GM23338 (cell line): ENCODE measurements at regions not wholly inside any gene's neighbourhood (a gene's known extent, or its start where the extent isn't known, plus 50 kb on each side); places are given as distances from the start of the nearest gene placed in this dataset.
A peak's percentile ranks its signal among the peaks of the same experiment; 100 is the strongest.

Experiments
- ATAC-seq: fragments of 200-7000 bp; cut with Tn5 transposase; 3 replicates; pipeline ENCODE4 v1.9.1; 2020
- DNase-seq: peaks from one replicate; pipeline ENCODE4 v3.0.0-alpha.2; 2015; ENCODE audit warnings: low spot score
- H2AFZ ChIP-seq: fragments of 200-600 bp; sonication (generic); 2 replicates; pipeline ENCODE4 v1.8.0; 2016; ENCODE audit warnings: antibody characterized with exemption, mild to moderate bottlenecking, moderate library complexity
- H3F3A ChIP-seq: fragments of 200-600 bp; sonication (generic); replicated peaks from 2 replicates; pipeline ENCODE4 v1.8.0; 2017; ENCODE audit warnings: antibody characterized with exemption, mixed run types, low read depth
- H3K27ac ChIP-seq: fragments of 200-600 bp; sonication (generic); 2 replicates; pipeline ENCODE4 v1.6.1; 2016; ENCODE audit warnings: low read depth
- H3K27me3 ChIP-seq: fragments of 200-600 bp; sonication (generic); 2 replicates; pipeline ENCODE4 v1.8.0; 2016; ENCODE audit warnings: mild to moderate bottlenecking, mixed run types, moderate library complexity; ENCODE audit not compliant: insufficient read depth
- H3K36me3 ChIP-seq: fragments of 200-600 bp; sonication (generic); 2 replicates; pipeline ENCODE4 v1.8.0; 2016; ENCODE audit warnings: mild to moderate bottlenecking; ENCODE audit not compliant: insufficient read depth
- H3K4me1 ChIP-seq: fragments of 200-600 bp; sonication (generic); 2 replicates; pipeline ENCODE4 v1.8.0; 2016; ENCODE audit warnings: mild to moderate bottlenecking, moderate library complexity; ENCODE audit not compliant: insufficient read depth
- H3K4me2 ChIP-seq: fragments of 200-600 bp; sonication (generic); 2 replicates; pipeline ENCODE4 v1.7.1; 2017; ENCODE audit warnings: mixed run types
- H3K4me3 ChIP-seq: fragments of 200-600 bp; sonication (generic); 2 replicates; pipeline ENCODE4 v1.6.1; 2016; ENCODE audit warnings: mixed run types
- H3K79me2 ChIP-seq: fragments of 200-600 bp; sonication (generic); replicated peaks from 2 replicates; pipeline ENCODE4 v1.8.0; 2017; ENCODE audit warnings: mild to moderate bottlenecking; ENCODE audit not compliant: insufficient read depth
- H3K9me2 ChIP-seq: fragments of 200-600 bp; sonication (generic); 2 replicates; pipeline ENCODE4 v1.8.0; 2017; ENCODE audit not compliant: insufficient read depth
- H4K20me1 ChIP-seq: fragments of 200-600 bp; sonication (generic); replicated peaks from 2 replicates; pipeline ENCODE4 v1.8.0; 2017; ENCODE audit warnings: mild to moderate bottlenecking; ENCODE audit not compliant: insufficient read depth
- H3K27ac Mint-ChIP-seq: 2 replicates; pipeline ENCODE4 v1.8.0; 2020; ENCODE audit warnings: inconsistent platforms, mild to moderate bottlenecking, moderate library complexity, mixed read lengths
- H3K27me3 Mint-ChIP-seq: 3 replicates; pipeline ENCODE4 v1.8.0; 2022; ENCODE audit warnings: low read depth, mild to moderate bottlenecking, moderate library complexity, mixed read lengths, inconsistent platforms; ENCODE audit not compliant: insufficient read depth, poor library complexity
- H3K36me3 Mint-ChIP-seq: 3 replicates; pipeline ENCODE4 v1.8.0; 2021; ENCODE audit warnings: low read depth, mild to moderate bottlenecking, inconsistent platforms, moderate library complexity, mixed read lengths
- H3K4me1 Mint-ChIP-seq: 3 replicates; pipeline ENCODE4 v1.8.0; 2020; ENCODE audit warnings: mild to moderate bottlenecking, inconsistent platforms, mixed read lengths
- H3K4me3 Mint-ChIP-seq: 3 replicates; pipeline ENCODE4 v1.8.0; 2021; ENCODE audit warnings: moderate library complexity, mild to moderate bottlenecking, inconsistent platforms, mixed read lengths
- H3K9me3 Mint-ChIP-seq: 3 replicates; pipeline ENCODE4 v1.8.0; 2020; ENCODE audit warnings: moderate library complexity, mild to moderate bottlenecking, inconsistent platforms, mixed read lengths
- CREB1 ChIP-seq: fragments of 250-450 bp; sonication (Bioruptor Pico); IDR thresholded peaks from 2 replicates; pipeline ENCODE4 v1.5.0; 2020; ENCODE audit warnings: low read depth, mild to moderate bottlenecking, moderate library complexity
- EZH2 ChIP-seq: fragments of 200-600 bp; sonication (generic); IDR thresholded peaks from one replicate; pipeline ENCODE4 v1.8.0; 2017; ENCODE audit warnings: antibody characterized with exemption, mild to moderate bottlenecking, low read depth; ENCODE audit not compliant: unreplicated experiment
- EZH2phosphoT487 ChIP-seq: fragments of 200-600 bp; sonication (generic); IDR thresholded peaks from one replicate; pipeline ENCODE4 v1.8.1; 2018; ENCODE audit warnings: antibody characterized with exemption; ENCODE audit not compliant: unreplicated experiment
- JUNB ChIP-seq: IDR thresholded peaks from one replicate; pipeline ENCODE4 v1.6.1; 2016; ENCODE audit warnings: antibody characterized with exemption; ENCODE audit not compliant: unreplicated experiment
- NANOG ChIP-seq: IDR thresholded peaks from 2 replicates; pipeline ENCODE4 v1.6.1; 2016; ENCODE audit warnings: antibody characterized with exemption, borderline replicate concordance
- POLR2AphosphoS5 ChIP-seq: IDR thresholded peaks from 2 replicates; pipeline ENCODE4 v1.6.1; 2016; ENCODE audit warnings: antibody characterized with exemption, low read depth
- STAT1 ChIP-seq: IDR thresholded peaks from one replicate; pipeline ENCODE4 v1.6.1; 2016; ENCODE audit warnings: antibody characterized with exemption; ENCODE audit not compliant: unreplicated experiment
- ZNF114 ChIP-seq: fragments of 250-450 bp; sonication (Bioruptor Pico); IDR thresholded peaks from 2 replicates; pipeline ENCODE4 v1.5.0; 2020; ENCODE audit warnings: mild to moderate bottlenecking, moderate library complexity
- ZNF331 ChIP-seq: fragments of 250-450 bp; sonication (Bioruptor Pico); IDR thresholded peaks from 2 replicates; pipeline ENCODE4 v1.5.0; 2020; ENCODE audit warnings: low read depth, mild to moderate bottlenecking, moderate library complexity
- TF ChIP-seq, protein P1 (sequence below), 2 experiments: fragments of 200-600 bp in 1 of 2; sonication (generic) in 1 of 2; conservative IDR thresholded peaks; 2 replicates each; pipeline versions ENCODE4 v1.5.1 to v1.6.1; 2016 to 2017; ENCODE audit warnings: antibody characterized with exemption in 2 of 2, low read depth in 2 of 2, mild to moderate bottlenecking in 2 of 2, moderate library complexity in 1 of 2
- TF ChIP-seq, protein P2 (sequence below): fragments of 250-450 bp; sonication (Bioruptor Pico); IDR thresholded peaks from 2 replicates; pipeline ENCODE4 v1.5.0; 2020; ENCODE audit warnings: mild to moderate bottlenecking, moderate library complexity
- TF ChIP-seq, protein P3 (sequence below): IDR thresholded peaks from 2 replicates; pipeline ENCODE4 v1.6.1; 2016; ENCODE audit warnings: antibody characterized with exemption
- TF ChIP-seq, protein P4 (sequence below): IDR thresholded peaks from one replicate; pipeline ENCODE4 v1.6.1; 2018; ENCODE audit warnings: antibody characterized with exemption; ENCODE audit not compliant: unreplicated experiment

DNA sequence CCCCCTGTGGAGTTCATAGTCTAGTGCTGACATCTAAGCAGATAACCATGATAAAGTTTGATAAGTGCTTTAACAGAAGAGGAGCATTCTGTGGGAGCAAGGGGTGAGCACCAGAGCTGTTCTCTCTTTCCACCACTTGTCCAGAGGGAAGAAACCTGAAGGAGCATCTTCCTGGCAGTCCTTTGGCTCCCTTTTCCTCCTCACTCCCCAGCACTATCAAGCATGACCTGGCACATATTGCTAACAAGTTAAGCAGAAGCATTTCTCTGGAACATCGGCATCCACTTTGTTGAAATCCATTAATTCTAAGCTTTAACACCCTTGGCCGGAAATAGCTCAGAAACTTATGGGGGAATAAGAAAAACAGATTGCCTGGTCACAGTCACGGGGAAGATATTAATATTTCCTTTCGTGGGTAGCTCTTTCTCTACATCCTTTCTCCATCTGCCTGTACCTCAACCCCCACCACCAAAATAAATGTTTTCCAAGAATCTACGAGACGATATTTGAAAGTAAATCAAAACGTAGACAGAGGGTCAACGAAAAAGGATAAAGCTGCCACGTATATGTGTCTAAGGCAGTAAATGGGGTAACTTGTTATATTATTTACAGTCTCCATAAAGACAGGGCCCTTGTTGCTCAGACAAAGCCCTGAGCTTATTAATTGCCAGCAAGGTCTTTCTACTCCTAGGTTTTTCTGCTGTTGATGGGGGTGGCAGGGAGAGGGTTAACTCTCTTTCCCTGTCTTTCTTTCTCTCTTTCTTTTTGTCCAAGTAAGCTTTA is 351.4 kb downstream of the NUF2 start:
- Mint-ChIP-seq H3K9me3 (no peaks in the 10 kb centered on the region; the same call in 2 of the 3 replicates), H3K36me3 (no peaks in the 10 kb centered on the region), H3K4me1 (no peaks in the 10 kb centered on the region), H3K27ac (no peak overlapping the region), H3K4me3 (no peak overlapping the region), H3K27me3 (peaks cover 3% of the 10 kb centered on the region)
- Histone ChIP-seq H3K36me3 (no peaks in the 10 kb centered on the region), H2AFZ (peak overlapping the region; percentile 84), H3K27me3 (no peaks in the 10 kb centered on the region), H3F3A (no peaks in the 10 kb centered on the region), H3K79me2 (no peaks in the 10 kb centered on the region), H3K4me2 (no peak overlapping the region), H3K9me2 (peaks cover 17% of the 10 kb centered on the region), H3K4me3 (no peak overlapping the region), H3K4me1 (no peaks in the 10 kb centered on the region; the same call in 1 of the 2 replicates), H3K27ac (no peak overlapping the region), H4K20me1 (no peaks in the 10 kb centered on the region)
- TF ChIP-seq, protein P1, sequence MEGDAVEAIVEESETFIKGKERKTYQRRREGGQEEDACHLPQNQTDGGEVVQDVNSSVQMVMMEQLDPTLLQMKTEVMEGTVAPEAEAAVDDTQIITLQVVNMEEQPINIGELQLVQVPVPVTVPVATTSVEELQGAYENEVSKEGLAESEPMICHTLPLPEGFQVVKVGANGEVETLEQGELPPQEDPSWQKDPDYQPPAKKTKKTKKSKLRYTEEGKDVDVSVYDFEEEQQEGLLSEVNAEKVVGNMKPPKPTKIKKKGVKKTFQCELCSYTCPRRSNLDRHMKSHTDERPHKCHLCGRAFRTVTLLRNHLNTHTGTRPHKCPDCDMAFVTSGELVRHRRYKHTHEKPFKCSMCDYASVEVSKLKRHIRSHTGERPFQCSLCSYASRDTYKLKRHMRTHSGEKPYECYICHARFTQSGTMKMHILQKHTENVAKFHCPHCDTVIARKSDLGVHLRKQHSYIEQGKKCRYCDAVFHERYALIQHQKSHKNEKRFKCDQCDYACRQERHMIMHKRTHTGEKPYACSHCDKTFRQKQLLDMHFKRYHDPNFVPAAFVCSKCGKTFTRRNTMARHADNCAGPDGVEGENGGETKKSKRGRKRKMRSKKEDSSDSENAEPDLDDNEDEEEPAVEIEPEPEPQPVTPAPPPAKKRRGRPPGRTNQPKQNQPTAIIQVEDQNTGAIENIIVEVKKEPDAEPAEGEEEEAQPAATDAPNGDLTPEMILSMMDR (conservative IDR thresholded peaks at IDR 0.05; ENCODE audit: low read depth in 2 of 2), result no peak
- TF ChIP-seq EZH2phosphoT487, result no peak
- TF ChIP-seq EZH2, result no peak
- TF ChIP-seq CREB1 (CRISPR knock-in tag), result no peak
- TF ChIP-seq, protein P2, sequence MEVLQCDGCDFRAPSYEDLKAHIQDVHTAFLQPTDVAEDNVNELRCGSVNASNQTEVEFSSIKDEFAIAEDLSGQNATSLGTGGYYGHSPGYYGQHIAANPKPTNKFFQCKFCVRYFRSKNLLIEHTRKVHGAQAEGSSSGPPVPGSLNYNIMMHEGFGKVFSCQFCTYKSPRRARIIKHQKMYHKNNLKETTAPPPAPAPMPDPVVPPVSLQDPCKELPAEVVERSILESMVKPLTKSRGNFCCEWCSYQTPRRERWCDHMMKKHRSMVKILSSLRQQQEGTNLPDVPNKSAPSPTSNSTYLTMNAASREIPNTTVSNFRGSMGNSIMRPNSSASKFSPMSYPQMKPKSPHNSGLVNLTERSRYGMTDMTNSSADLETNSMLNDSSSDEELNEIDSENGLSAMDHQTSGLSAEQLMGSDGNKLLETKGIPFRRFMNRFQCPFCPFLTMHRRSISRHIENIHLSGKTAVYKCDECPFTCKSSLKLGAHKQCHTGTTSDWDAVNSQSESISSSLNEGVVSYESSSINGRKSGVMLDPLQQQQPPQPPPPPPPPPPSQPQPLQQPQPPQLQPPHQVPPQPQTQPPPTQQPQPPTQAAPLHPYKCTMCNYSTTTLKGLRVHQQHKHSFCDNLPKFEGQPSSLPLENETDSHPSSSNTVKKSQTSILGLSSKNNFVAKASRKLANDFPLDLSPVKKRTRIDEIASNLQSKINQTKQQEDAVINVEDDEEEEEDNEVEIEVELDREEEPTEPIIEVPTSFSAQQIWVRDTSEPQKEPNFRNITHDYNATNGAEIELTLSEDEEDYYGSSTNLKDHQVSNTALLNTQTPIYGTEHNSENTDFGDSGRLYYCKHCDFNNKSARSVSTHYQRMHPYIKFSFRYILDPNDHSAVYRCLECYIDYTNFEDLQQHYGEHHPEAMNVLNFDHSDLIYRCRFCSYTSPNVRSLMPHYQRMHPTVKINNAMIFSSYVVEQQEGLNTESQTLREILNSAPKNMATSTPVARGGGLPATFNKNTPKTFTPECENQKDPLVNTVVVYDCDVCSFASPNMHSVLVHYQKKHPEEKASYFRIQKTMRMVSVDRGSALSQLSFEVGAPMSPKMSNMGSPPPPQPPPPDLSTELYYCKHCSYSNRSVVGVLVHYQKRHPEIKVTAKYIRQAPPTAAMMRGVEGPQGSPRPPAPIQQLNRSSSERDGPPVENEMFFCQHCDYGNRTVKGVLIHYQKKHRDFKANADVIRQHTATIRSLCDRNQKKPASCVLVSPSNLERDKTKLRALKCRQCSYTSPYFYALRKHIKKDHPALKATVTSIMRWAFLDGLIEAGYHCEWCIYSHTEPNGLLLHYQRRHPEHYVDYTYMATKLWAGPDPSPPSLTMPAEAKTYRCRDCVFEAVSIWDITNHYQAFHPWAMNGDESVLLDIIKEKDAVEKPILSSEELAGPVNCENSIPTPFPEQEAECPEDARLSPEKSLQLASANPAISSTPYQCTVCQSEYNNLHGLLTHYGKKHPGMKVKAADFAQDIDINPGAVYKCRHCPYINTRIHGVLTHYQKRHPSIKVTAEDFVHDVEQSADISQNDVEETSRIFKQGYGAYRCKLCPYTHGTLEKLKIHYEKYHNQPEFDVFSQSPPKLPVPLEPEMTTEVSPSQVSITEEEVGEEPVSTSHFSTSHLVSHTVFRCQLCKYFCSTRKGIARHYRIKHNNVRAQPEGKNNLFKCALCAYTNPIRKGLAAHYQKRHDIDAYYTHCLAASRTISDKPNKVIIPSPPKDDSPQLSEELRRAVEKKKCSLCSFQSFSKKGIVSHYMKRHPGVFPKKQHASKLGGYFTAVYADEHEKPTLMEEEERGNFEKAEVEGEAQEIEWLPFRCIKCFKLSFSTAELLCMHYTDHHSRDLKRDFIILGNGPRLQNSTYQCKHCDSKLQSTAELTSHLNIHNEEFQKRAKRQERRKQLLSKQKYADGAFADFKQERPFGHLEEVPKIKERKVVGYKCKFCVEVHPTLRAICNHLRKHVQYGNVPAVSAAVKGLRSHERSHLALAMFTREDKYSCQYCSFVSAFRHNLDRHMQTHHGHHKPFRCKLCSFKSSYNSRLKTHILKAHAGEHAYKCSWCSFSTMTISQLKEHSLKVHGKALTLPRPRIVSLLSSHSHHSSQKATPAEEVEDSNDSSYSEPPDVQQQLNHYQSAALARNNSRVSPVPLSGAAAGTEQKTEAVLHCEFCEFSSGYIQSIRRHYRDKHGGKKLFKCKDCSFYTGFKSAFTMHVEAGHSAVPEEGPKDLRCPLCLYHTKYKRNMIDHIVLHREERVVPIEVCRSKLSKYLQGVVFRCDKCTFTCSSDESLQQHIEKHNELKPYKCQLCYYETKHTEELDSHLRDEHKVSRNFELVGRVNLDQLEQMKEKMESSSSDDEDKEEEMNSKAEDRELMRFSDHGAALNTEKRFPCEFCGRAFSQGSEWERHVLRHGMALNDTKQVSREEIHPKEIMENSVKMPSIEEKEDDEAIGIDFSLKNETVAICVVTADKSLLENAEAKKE (CRISPR knock-in tag), result no peak
- TF ChIP-seq STAT1, result no peak
- TF ChIP-seq, protein P3, sequence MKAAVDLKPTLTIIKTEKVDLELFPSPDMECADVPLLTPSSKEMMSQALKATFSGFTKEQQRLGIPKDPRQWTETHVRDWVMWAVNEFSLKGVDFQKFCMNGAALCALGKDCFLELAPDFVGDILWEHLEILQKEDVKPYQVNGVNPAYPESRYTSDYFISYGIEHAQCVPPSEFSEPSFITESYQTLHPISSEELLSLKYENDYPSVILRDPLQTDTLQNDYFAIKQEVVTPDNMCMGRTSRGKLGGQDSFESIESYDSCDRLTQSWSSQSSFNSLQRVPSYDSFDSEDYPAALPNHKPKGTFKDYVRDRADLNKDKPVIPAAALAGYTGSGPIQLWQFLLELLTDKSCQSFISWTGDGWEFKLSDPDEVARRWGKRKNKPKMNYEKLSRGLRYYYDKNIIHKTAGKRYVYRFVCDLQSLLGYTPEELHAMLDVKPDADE, result no peak
- TF ChIP-seq ZNF114 (CRISPR knock-in tag), result no peak
- TF ChIP-seq POLR2AphosphoS5, result no peak
- no peak for TF ChIP-seq ZNF331 (CRISPR knock-in tag)
- TF ChIP-seq, protein P4, sequence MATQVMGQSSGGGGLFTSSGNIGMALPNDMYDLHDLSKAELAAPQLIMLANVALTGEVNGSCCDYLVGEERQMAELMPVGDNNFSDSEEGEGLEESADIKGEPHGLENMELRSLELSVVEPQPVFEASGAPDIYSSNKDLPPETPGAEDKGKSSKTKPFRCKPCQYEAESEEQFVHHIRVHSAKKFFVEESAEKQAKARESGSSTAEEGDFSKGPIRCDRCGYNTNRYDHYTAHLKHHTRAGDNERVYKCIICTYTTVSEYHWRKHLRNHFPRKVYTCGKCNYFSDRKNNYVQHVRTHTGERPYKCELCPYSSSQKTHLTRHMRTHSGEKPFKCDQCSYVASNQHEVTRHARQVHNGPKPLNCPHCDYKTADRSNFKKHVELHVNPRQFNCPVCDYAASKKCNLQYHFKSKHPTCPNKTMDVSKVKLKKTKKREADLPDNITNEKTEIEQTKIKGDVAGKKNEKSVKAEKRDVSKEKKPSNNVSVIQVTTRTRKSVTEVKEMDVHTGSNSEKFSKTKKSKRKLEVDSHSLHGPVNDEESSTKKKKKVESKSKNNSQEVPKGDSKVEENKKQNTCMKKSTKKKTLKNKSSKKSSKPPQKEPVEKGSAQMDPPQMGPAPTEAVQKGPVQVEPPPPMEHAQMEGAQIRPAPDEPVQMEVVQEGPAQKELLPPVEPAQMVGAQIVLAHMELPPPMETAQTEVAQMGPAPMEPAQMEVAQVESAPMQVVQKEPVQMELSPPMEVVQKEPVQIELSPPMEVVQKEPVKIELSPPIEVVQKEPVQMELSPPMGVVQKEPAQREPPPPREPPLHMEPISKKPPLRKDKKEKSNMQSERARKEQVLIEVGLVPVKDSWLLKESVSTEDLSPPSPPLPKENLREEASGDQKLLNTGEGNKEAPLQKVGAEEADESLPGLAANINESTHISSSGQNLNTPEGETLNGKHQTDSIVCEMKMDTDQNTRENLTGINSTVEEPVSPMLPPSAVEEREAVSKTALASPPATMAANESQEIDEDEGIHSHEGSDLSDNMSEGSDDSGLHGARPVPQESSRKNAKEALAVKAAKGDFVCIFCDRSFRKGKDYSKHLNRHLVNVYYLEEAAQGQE, result no peak
- TF ChIP-seq NANOG, result no peak
- TF ChIP-seq JUNB, result no peak
- DNase-seq, result no peak
- ATAC-seq, result no peak
